ENCODE measurements at regions not wholly inside any gene's neighbourhood (a gene's known extent, or its start where the extent isn't known, plus 50 kb on each side); places are given as distances from the start of the nearest gene placed in this dataset.

DNA sequence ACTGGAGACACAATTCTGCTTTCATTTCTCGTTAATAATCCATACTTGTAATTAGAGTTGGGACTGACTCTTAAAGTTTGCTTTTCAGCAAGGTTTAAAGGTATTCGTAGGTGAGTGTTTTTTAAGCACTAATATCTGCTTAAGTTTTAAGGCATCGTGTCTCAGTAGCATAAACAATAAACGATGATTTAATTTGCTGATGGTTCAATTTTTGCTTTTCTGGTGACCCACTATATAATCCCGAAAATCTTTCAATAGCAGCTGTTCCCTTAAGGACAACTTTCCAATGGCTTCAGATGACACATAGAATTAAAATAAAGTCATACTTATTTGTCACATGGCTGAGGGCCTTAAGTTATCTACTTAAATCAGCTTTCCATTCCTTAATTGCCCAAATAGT, 859.5 kb upstream of the SOX11 start:
- no peak overlapping the region for H3K4me3 ChIP-seq (ENCODE audit: low read length)
- DNase-seq (ENCODE audit: low read depth, low spot score): no peak

DNA sequence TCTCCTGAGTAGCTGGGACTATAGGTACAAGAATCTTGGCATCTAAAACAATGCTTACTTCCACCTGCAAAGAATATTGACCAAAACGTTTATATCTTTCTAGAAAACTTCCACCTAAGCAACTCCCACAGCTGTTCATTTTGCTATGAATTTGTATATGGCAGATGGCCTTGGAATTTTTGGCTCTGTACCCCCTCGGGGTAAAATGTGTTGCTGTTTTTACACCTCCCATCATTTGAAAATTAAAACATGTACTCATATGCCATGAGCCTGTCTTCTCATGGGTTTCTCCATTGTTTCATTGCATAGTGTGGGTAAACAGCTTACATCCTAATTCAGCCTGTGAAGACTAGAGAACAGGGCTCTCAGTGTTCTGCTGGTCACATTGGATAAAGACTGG, 853.6 kb upstream of the SOX11 start:
- DNase-seq (ENCODE audit: low read depth, low spot score): no peak
- H3K4me3 ChIP-seq (ENCODE audit: low read length): no peak overlapping the region

DNA sequence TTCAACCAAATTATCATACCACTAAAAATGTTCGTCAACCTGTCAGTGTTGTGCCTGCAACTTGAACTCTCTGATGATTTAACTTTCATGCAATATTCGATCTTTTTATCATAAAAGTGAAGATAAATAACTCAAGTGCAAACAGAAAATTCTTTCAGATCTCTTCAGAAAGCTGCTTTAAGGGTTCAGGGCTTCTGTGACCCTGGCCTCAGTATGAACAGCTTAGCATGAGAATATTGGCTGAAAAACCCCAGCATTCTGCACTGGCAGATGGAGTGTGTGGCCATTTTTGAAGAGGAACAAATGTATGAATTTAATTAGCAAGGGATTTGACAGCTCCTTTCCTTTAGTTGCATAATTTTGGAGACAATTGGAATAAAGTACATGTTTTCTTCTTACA, 851.4 kb upstream of the SOX11 start:
- DNase-seq (ENCODE audit: low read depth, low spot score): no peak

DNA sequence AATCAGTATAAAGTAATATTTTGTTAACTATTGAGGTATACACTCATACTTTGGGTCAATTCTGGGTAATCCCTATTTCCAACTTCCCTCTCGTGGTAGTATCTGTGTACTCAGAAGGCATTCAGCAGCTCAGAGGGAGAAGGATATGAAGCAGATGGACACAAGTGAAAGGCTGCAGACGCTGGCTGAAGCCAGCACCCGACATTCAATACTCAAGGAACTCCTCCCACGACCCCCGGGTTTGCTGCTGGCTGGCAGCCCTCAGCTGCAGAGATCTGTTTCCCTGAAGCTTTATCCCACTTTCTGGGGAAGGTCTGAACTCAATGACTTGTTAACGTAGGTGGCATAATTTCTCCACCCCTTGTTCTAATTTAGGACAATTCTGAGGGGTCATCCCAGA, 847.3 kb upstream of the SOX11 start:
- H3K4me3 ChIP-seq (ENCODE audit: low read length): no peak overlapping the region
- no peak for DNase-seq (ENCODE audit: low read depth, low spot score)

More for the DNA sequence above, 851.4 kb upstream of the SOX11 start:
- H3K4me3 ChIP-seq (ENCODE audit: low read length): no peak overlapping the region

DNA sequence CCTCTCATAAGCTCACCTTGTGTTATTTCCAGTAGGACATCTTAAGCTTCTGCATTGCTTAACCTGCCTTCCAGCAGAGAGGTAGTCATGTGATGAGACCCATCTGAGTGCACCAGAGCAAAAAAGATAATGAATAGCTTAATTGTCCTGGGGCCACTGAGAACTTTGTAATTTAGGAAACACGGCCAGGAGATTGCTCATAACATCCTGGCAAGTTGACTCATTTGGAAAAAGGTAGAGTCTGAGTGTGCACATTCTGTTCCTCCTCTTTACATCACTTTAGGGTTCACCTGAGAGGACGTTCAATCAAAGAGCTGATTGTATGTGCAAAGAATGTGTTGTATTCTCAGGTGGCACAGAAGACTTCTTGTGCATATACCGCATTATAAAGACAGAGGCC, 830.2 kb upstream of the SOX11 start:
- H3K4me3 ChIP-seq (ENCODE audit: low read length): no peak overlapping the region
- no peak for DNase-seq (ENCODE audit: low read depth, low spot score)

DNA sequence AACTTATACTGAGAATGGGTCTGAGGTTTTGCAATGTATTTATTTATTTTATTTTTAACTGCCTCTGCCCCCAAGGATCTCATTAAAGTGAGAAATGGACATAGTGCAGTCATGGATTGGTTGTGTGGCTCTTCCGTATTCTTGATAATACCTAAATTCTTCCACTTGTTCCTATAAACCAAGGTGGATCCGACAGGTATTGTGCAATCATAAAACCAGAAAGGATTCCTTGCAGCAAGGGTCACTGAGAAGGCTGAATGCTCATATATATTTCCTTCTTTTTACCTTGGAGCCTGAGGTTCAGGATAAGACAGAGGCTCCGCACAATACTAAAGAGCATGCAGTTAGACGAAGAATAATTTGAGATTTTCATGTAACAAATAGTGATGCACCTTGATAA, 826.0 kb upstream of the SOX11 start:
- no peak overlapping the region for H3K4me3 ChIP-seq (ENCODE audit: low read length)
- no peak for DNase-seq (ENCODE audit: low read depth, low spot score)

DNA sequence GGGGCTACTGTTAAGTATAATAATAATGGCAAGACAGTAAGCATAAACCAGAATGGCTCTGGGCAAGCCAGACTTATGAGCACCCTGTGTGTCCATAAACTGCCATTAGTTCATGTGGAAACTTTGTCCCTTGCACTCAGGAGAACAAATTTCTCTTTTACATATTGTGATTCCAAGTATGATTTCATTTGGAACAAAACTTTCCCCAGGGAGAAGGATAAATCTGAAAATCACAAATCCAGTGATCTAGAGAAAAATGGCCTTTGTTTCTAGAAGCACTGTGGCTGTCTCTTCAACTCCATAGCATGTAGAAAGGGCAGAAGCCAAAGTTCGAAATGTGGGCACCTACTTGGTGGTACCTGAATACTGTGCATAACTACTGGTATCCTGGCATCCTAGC, 823.7 kb upstream of the SOX11 start:
- no peak for DNase-seq (ENCODE audit: low read depth, low spot score)
- H3K4me3 ChIP-seq (ENCODE audit: low read length): no peak overlapping the region

DNA sequence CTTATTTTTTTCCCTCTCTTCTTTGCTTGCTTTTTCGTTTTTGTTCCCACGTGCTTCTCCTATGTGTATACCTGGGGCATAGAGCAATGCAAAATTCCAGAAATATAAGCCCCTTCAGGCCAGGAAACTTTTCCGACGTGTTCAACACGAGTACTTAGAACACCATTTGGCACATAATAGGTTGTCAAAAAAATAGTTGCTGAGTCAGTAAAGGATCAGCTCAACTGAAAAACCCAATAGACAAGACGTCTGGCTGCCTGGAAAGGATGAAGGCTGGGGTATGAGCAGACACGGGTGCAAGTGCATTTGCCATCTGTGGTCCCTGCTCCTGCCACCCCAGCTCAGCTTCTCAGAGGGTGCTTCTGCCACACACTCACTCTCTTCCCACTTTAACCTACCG, 823.0 kb upstream of the SOX11 start:
- no peak for DNase-seq (ENCODE audit: low read depth, low spot score)
- no peak overlapping the region for H3K4me3 ChIP-seq (ENCODE audit: low read length)

DNA sequence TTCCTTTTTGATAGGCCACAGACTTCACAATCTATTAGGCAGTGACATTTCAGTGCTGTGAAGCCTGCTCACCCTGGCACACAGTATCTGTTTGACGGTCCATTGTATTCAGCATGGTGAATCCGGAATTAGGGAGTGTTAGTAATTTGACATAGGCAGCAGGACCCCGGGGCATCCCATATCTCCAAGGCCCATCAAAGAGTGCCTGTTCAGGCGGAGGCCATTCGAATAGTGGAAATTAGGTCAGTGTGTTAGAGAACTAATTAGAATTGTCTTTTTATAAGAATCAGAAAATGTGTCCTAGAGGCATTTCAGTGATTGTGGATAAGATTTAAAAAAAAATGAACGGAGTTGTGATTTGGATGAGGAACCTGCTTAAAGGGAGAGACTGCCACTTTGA, 818.8 kb upstream of the SOX11 start:
- DNase-seq (ENCODE audit: low read depth, low spot score): no peak
- no peak overlapping the region for H3K4me3 ChIP-seq (ENCODE audit: low read length)

DNA sequence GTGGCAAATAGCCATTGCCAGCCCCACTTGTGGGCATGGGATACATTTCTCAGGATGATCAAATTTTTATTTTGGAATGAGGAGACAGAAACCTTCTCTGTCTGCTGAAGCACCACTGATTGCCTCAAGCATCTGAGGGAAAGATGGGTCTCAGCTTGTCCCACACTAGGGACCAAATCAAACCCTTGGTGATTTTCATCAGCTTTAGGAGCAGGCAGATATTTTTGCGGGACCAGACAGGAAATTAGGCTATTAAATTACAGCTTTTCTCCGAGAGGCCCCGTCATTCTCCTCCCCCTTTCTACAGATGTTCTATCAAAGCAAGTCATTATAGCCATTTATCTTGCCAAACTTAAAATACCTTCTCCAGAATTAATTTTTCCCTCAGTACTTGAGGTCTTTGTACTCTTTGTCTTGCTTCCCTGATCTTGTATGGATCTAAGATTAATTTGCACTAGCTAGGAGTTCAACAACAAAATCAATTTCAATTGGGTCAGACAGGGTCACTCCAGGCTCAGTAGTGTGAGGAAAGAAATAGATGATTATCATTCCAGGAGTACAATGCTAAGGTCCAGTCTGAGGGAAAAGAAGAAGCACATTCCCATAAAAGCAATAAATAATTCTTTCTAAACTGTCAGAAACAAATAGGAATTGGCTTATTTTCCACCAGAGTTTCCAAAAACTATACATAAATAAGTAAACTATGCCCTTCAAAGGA, 818.1 kb upstream of the SOX11 start:
- no peak overlapping the region for H3K4me3 ChIP-seq (ENCODE audit: low read length)

DNA sequence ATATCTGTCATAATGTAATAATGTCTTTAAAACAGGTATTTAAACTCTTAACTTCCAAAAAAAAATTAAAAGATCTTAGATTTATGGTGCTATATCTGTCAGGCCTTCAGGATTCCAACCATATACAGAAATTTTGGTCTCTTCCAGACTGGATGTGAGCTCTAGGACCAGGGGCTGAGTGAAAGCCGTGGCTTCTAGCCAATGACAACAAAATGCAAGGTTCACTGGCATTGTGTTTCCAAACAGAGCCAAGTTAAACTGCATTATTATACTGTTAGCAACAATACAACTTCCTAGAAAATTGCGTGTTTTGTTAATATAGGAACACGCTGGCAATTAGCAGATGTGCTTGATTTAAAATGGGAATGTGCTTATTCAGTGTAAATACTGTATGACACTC, 809.8 kb upstream of the SOX11 start:
- H3K4me3 ChIP-seq (ENCODE audit: low read length): no peak overlapping the region
- no peak for DNase-seq (ENCODE audit: low read depth, low spot score)

More for the DNA sequence above, 818.1 kb upstream of the SOX11 start:
- no peak for DNase-seq (ENCODE audit: low read depth, low spot score)

DNA sequence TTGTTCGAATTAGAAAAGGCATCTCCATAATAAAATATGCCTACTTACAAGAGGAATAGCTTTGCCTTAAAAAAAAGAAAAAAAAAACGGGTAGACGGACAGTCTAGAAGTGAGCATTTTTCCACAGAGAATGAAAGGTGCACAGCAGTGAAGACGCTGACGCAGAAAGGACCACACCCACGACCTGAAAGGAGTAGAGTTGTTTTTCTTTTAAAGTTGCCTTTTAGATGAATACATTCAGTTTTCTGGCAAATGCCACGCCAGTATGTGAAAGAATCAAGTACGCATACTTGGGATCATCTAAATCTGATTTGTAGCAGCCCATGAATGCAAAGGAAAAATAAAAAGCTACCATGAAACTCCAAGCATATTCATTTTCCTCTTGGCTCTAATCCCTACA, 809.2 kb upstream of the SOX11 start:
- H3K4me3 ChIP-seq (ENCODE audit: low read length): no peak overlapping the region
- no peak for DNase-seq (ENCODE audit: low read depth, low spot score)

DNA sequence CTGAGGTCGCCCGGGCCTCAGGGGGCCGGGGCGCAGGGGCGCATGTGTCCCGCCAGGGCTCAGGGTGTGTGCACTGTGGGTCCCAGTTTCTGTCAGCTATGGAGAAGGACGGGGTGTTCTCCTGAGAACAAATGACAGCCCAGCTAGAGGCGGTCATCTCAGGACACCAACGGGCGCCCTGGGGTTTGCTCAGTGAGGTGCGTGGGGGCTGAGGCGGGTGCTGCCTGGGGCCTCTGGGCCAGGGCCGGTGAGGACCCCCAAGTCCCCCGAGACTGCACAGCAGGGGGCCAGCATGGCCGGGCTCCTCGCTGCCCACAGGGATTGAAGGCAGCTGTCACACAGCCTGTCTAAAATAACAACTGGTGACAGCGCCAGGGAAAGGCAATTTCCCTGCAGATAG, 808.8 kb upstream of the SOX11 start:
- DNase-seq (ENCODE audit: low read depth, low spot score): no peak
- no peak overlapping the region for H3K4me3 ChIP-seq (ENCODE audit: low read length)

DNA sequence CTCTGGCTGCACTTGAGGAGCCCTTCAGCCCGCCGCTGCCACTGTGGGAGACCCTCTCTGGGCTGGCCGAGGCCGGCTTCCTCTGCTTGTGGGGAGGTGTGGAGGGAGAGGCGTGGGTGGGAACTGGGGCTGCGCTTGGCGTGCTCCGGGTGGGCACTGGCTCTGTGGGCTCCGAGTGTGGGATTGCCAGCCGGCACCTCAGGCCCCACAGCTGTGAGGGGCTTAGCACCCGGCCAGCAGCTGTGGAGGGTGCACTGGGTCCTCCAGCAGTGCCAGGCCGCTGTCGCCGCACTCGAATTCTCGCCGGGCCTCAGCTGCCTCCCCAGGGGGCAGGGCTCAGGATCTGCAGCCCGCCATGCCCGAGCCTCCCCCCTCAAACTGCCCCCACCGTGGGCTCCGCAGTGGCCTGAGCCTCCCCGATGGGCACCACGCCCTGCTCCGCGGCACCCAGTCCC, 808.0 kb upstream of the SOX11 start:
- no peak for DNase-seq (ENCODE audit: low read depth, low spot score)
- H3K4me3 ChIP-seq (ENCODE audit: low read length): no peak overlapping the region

DNA sequence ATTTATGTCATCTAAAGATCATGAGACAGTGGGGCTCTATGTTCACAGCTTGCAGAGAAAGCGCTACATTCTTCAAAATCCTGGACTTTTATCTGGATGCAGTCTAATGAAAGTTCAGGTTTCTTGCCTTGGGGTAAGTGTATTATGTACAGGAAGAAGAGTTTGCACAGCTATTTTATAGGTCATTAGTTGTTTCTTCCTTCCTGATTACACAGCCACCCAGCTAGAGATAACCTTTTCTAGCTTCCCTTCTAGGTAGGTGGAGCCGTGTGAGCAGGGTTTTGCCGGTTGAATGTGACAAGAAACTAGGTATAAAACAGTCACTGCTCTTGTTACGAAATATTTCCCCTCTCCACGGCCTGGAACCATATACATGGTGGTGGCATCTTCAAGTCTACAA, 800.8 kb upstream of the SOX11 start:
- no peak for DNase-seq (ENCODE audit: low read depth, low spot score)
- H3K4me3 ChIP-seq (ENCODE audit: low read length): no peak overlapping the region

DNA sequence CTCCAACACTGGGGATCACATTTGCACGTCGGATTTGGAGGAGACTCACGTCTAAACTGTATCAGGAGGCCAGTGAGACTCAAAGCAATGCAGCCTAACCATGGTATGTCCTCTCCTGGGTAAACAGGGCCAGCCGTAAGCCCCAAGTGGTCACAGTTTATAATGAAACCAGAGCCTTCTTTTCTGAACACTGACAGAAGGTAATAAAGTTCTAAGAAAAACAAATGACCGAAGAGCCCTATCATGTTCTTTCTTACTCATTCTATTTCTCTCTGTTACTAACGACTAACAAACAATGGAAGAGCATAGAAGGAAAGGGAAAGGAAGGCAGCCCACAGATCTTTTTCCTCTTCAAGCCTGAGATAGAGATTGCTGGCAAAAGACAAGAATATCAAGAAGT, 796.8 kb upstream of the SOX11 start:
- no peak for DNase-seq (ENCODE audit: low read depth, low spot score)
- H3K4me3 ChIP-seq (ENCODE audit: low read length): no peak overlapping the region

DNA sequence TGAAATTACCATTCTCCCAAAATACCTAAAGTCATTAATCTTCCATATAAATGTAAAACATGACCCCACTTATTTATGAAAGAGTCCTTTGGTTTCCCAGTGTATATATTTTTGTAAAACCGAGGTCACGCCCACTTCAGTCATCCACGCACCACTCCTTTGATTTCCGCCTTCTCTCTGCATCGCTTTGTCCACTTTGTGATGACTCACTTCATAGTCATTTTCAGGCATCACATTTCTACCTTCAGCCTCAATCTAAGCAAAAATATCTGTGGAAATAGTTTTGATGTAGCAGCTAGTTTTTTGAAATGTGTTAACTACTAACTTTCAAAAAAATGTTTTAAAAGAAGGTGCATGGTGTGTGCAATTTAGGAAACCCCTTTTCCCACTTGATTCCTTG, 793.5 kb upstream of the SOX11 start:
- no peak overlapping the region for H3K4me3 ChIP-seq (ENCODE audit: low read length)
- DNase-seq (ENCODE audit: low read depth, low spot score): no peak

DNA sequence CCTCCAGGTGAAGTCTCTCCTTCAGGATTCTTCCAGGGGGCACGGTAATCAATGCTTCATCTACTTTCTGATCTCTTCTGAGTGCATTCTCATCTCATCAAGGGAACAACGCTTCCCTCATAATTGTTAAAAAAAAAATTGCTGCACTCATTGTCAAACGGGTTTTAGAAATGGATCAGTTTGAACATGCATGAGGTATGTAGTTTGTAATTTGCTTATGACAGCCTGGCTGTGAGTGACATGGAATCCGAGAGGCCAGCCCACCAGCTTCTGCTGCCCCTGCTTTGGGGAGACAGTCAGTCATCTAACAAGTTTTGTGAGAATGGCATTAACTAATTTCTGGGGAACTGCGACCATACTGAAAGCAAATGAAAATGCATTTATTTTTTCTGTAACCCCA, 791.9 kb upstream of the SOX11 start:
- H3K4me3 ChIP-seq (ENCODE audit: low read length): no peak overlapping the region
- no peak for DNase-seq (ENCODE audit: low read depth, low spot score)

DNA sequence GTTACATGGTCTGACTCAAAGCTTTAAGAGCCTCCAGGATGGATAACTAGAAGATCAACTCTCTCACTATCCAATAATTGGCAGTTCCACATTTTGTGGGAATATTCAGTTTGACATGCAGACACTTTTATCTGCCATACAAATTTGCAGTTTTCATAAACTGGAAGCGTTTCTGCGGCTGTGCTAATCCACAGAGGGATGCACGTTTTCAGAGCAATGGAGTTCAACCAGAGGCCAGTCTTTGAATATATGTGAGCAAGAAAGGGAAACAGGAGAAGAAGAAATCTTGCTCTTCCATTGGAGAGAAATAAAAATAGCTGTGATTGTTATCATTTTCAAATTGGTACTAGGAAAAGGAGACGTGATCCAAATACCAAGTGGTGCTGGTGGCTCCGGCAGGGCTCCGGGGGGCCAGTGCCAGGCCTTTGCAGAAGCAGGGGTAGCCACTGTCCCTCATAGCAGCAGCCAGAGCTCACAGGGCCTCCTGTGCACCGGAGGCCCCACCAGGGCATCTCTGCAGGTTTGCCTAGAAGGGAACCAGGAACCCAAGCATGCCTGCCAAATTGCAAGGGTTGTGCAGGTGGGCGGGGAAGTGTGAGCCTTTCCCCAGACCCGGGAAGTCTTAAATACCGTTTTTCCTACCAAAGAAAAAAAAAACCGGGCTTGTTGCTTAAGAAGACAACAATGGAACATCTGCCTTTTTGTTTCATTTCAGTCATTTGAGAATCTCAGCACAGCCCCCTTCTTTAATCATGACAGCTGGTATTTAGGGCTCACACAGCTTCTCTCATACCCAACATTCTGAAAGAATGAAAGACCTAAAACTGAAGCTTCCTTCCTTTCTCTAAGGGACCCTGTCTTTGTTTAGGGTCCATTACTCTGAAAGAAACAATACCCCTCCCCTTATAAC, 791.1 kb upstream of the SOX11 start:
- DNase-seq (ENCODE audit: low read depth, low spot score): no peak
- H3K4me3 ChIP-seq (ENCODE audit: low read length): no peak overlapping the region

DNA sequence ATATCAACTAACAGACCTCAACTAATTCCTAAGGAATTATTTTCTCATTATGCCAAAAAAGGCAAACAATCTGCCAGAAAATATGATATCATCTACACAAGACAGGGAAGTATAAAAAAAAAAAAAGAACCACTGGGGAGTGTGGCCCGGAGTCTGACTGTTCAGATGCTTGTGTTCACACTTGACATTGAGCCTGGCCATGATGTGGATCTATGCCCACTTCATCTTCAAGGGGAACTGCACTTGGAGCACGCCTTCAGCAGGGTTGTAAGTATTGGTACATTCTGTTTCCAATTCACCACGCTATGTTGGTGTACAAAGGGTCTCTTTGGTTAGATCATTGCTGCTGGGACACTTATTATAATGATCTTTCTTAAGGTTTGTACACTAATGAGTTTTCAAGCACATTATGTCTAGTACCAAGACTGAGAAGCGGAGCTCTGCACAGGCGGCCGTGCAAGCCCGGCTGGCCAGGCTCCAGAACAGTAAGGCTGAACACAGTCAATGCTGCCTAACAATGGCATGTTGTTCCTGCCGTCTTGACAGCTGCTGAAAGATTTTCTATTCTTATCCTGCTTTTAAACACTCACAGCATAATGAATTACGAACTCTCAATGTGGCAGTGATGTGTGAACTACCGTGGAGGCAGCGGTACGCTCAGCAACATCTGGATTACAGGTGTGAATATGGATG, 788.4 kb upstream of the SOX11 start:
- H3K4me3 ChIP-seq (ENCODE audit: low read length): no peak overlapping the region
- no peak for DNase-seq (ENCODE audit: low read depth, low spot score)

All from Jurkat, Clone E6-1 (cell line).